Suppressor macrophage treated with lipopolysaccharide for 1 hour (primary cell): ENCODE measurements at regions not wholly inside any gene's neighbourhood (a gene's known extent, or its start where the extent isn't known, plus 50 kb on each side); places are given as distances from the start of the nearest gene placed in this dataset.
A peak's percentile ranks its signal among the peaks of the same experiment; 100 is the strongest.

Source experiments
- DNase-seq, 3 donors: peaks; one replicate each; pipeline ENCODE4 v3.0.0-alpha.2; 2020 to 2022

GRCh38 chr21:28641731-28642130, 350.9 kb downstream of the LTN1 start:
- peak in 1 of 3 donors; percentile 3 for DNase-seq

- no peak for DNase-seq
These were observed 352.4 kb downstream of the LTN1 start for GRCh38 chr21:28640326-28640725.

GRCh38 chr21:28639737-28640136, 352.9 kb downstream of the LTN1 start:
- no peak for DNase-seq

- DNase-seq = no peak
These were observed 355.7 kb downstream of the LTN1 start for GRCh38 chr21:28636752-28637691.

- no peak for DNase-seq
These were observed 357.1 kb downstream of the LTN1 start for GRCh38 chr21:28635541-28635940.

GRCh38 chr21:28633839-28634555, 358.7 kb downstream of the LTN1 start:
- peak; percentile 11 to 26 (median 20) for DNase-seq

GRCh38 chr21:28632755-28633408, 359.8 kb downstream of the LTN1 start:
- DNase-seq = no peak

GRCh38 chr21:28627691-28628090, 365.0 kb downstream of the LTN1 start:
- no peak for DNase-seq

GRCh38 chr21:28627261-28627660, 365.4 kb downstream of the LTN1 start:
- no peak for DNase-seq

GRCh38 chr21:28624626-28625025, 368.1 kb downstream of the LTN1 start:
- DNase-seq = no peak

- no peak for DNase-seq
These were observed 375.4 kb downstream of the LTN1 start for GRCh38 chr21:28617300-28617699.

GRCh38 chr21:28615276-28615675, 377.4 kb downstream of the LTN1 start:
- no peak for DNase-seq

- no peak for DNase-seq
These were observed 377.9 kb downstream of the LTN1 start for GRCh38 chr21:28614791-28615190.

- DNase-seq = no peak
These were observed 384.0 kb downstream of the LTN1 start for GRCh38 chr21:28608646-28609045.

GRCh38 chr21:28607545-28607944, 385.1 kb downstream of the LTN1 start:
- no peak for DNase-seq

- peak in 2 of 3 donors; percentile 0 to 8 for DNase-seq
These were observed 387.6 kb downstream of the LTN1 start for GRCh38 chr21:28604946-28605537.

- DNase-seq = no peak
These were observed 390.1 kb downstream of the LTN1 start for GRCh38 chr21:28602546-28602945.

- no peak for DNase-seq
These were observed 394.5 kb downstream of the LTN1 start for GRCh38 chr21:28598214-28598613.

GRCh38 chr21:28592205-28592865, 400.3 kb downstream of the LTN1 start:
- DNase-seq = no peak

GRCh38 chr21:28590676-28591075, 402.0 kb downstream of the LTN1 start:
- DNase-seq = no peak

- DNase-seq = no peak
These were observed 402.7 kb downstream of the LTN1 start for GRCh38 chr21:28590026-28590425.

GRCh38 chr21:28588997-28589396, 403.7 kb downstream of the LTN1 start:
- no peak for DNase-seq

GRCh38 chr21:28587748-28588147, 404.9 kb downstream of the LTN1 start:
- DNase-seq = no peak
